ENCODE measurements at regions not wholly inside any gene's neighbourhood (a gene's known extent, or its start where the extent isn't known, plus 50 kb on each side); places are given as distances from the start of the nearest gene placed in this dataset.
A peak's percentile ranks its signal among the peaks of the same experiment; 100 is the strongest.

- DNase-seq (ENCODE audit: low spot score) = peak; percentile 27
Measured at GRCh38 chr14:49999146-49999761, 106.4 kb downstream of the ARF6 start.

- DNase-seq (ENCODE audit: low spot score) = no peak
Measured at GRCh38 chr14:49999826-50000379, 107.0 kb downstream of the ARF6 start.

DNA sequence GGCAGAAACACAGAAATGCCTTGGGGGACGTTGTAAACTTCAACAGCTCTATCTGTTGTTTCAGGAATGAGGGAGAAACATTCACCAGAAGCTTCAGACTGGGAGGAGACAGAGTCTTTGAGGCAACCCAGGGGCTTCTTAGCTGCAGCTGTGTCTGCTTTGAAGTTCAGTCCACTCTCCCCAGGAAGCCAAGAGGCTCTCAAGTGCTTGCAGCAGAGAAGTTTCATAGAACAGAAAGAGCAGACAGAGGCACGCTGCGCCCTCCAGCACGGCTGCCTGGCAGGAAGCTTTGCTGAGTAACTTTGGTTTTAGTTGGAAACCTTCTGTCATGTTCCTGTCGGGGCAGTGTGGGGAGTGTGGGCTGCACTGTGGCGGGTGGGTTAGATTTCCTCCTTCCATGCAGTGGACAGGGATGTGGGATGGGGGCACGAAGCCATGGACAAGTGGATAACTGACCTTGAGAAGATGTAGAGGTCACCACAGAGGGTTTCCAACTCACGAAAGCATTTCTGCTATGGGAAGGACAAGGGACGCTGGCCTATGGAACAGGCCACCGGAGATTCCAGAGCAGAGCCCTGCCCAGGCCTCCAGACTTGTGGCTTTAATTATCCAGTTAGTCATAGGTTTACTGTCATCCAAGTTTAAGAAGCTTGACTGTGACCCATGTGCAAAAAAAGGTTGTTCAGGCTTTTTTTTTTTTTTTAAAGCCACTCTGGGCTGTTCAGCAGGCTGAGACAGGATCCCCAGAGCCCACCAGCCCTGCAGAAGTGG is 107.7 kb downstream of the ARF6 start:
- DNase-seq (ENCODE audit: low spot score) = peak; percentile 22

DNA sequence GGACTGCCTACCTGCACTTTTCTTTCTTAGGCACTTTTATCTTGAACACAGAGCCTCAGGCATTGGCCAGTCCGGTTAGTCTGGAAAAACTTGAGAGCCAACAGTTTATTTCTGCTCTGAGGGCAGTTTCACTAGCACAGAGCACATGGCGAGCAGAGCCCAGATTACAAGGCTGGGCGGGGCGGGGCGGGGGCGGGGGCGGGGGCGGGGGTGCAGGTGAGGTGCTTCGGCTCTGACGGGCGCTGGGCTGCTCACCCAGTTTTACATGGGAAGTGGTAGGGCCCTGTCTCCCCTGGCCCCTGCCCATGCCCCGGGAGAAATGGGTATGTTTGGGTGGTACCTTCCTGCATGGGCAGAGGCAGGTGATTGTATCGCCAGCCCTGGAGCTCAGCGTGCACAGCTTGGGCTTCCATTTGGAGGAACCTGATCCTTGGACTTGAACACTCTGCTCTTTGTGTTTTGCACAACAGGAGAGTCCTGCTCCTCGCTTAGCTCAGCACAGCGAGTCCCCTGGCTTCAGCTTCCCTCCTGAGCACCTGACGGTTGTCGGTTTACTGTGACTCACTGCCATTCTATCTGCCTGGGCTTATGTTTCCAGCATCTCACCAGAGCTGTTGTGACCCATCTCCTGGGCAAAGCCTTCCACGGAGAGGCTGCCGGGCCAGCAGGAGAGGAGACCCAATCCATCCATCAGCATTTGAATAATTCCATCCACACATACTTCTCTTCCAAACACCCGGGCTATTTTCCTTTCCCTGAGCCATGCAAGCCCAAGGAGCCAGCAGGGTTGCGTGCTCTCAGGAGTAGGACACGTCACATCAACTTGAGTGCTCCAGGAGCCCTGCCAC is 108.5 kb downstream of the ARF6 start:
- DNase-seq (ENCODE audit: low spot score) = peak; percentile 64

- peak; percentile 56 for DNase-seq (ENCODE audit: low spot score)
Measured at GRCh38 chr14:50001999-50002925, 109.4 kb downstream of the ARF6 start.

DNA sequence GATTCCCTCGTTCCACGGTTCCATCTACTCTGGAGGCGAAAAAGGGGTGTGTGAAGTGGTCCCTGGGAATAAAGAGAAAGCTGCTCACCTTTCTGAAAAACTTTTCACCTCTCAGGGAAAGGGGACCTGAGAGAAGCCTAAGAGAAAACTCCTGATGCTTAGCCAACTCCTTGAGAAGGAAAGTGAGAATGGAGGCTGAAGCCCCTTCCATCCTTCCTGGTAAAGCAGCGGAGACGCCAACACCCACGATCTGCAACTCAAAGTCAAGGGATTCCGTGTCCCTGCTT is 110.0 kb downstream of the ARF6 start:
- no peak for DNase-seq (ENCODE audit: low spot score)

GRCh38 chr14:50003213-50004021 is 110.5 kb downstream of the ARF6 start:
- peak; percentile 98 for DNase-seq (ENCODE audit: low spot score)

- no peak for DNase-seq (ENCODE audit: low spot score)
Measured at GRCh38 chr14:50006141-50006540, 110.2 kb downstream of the VCPKMT start.

GRCh38 chr14:50007123-50007903 is 109.1 kb downstream of the VCPKMT start:
- DNase-seq (ENCODE audit: low spot score) = peak; percentile 16

- no peak for DNase-seq (ENCODE audit: low spot score)
Measured at GRCh38 chr14:50008562-50008961, 107.8 kb downstream of the VCPKMT start.

GRCh38 chr14:50008974-50009373 is 107.4 kb downstream of the VCPKMT start:
- no peak for DNase-seq (ENCODE audit: low spot score)

DNA sequence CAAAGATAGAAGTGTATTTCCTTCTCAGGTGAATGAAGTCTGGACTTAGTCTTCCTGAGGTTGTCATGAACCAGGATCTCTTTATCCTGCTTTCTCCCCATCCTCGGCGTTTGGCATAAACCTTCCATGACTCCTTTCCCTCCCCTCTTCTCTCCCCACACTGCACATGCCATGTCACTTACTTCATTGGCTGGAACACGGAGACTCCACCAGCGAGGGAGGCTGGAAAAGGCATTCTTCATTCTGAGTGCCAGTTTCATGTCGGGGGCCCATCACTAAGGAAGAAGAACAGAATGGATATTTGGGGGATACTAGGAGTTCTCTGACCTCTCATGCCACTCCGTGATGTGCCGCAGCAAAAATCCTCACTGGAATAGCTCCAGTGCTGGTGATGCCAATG is 105.6 kb downstream of the VCPKMT start:
- DNase-seq (ENCODE audit: low spot score) = no peak

- DNase-seq (ENCODE audit: low spot score) = no peak
Measured at GRCh38 chr14:50011242-50011641, 105.1 kb downstream of the VCPKMT start.

GRCh38 chr14:50012644-50013043 is 103.7 kb downstream of the VCPKMT start:
- no peak for DNase-seq (ENCODE audit: low spot score)

- DNase-seq (ENCODE audit: low spot score) = no peak
Measured at GRCh38 chr14:50013198-50013918, 103.0 kb downstream of the VCPKMT start.

- DNase-seq (ENCODE audit: low spot score) = no peak
Measured at GRCh38 chr14:50013934-50014333, 102.4 kb downstream of the VCPKMT start.

GRCh38 chr14:50014809-50015430 is 101.5 kb downstream of the VCPKMT start:
- no peak for DNase-seq (ENCODE audit: low spot score)

- DNase-seq (ENCODE audit: low spot score) = no peak
Measured at GRCh38 chr14:50015716-50016115, 100.7 kb downstream of the VCPKMT start.

Data from hematopoietic multipotent progenitor cell treated with erythropoietin and hydrocortisone succinate and interleukin-3 and kit ligand, for 15 days (in vitro differentiated cells).